HEK293T (cell line): ENCODE measurements at regions not wholly inside any gene's neighbourhood (a gene's known extent, or its start where the extent isn't known, plus 50 kb on each side); places are given as distances from the start of the nearest gene placed in this dataset.

Source experiments
- BHLHE40 ChIP-seq: fragments of 450-650 bp; IDR thresholded peaks from 2 replicates; pipeline ENCODE4 v1.6.1; 2016; ENCODE audit warnings: mild to moderate bottlenecking, moderate library complexity, borderline replicate concordance
- CTBP1 ChIP-seq: fragments of 450-650 bp; IDR thresholded peaks from 2 replicates; pipeline ENCODE4 v1.6.1; 2016; ENCODE audit warnings: borderline replicate concordance
- FOXA1 ChIP-seq: fragments of 450-650 bp; IDR thresholded peaks from 2 replicates; pipeline ENCODE4 v1.6.1; 2016; ENCODE audit warnings: mild to moderate bottlenecking
- FOXK2 ChIP-seq: fragments of 450-650 bp; IDR thresholded peaks from 2 replicates; pipeline ENCODE4 v1.6.1; 2016; ENCODE audit warnings: mild to moderate bottlenecking
- FOXM1 ChIP-seq: fragments of 450-650 bp; IDR thresholded peaks from 2 replicates; pipeline ENCODE4 v1.6.1; 2017; ENCODE audit warnings: mild to moderate bottlenecking, borderline replicate concordance
- L3MBTL2 ChIP-seq: fragments of 450-650 bp; conservative IDR thresholded peaks from 2 replicates; pipeline ENCODE4 v1.6.1; 2016; ENCODE audit warnings: mild to moderate bottlenecking
- NFRKB ChIP-seq: fragments of 450-650 bp; IDR thresholded peaks from 2 replicates; pipeline ENCODE4 v1.6.1; 2016; ENCODE audit warnings: mild to moderate bottlenecking, moderate library complexity
- SP1 ChIP-seq: fragments of 450-650 bp; IDR thresholded peaks from 2 replicates; pipeline ENCODE4 v1.6.1; 2017
- SUZ12 ChIP-seq: fragments of 450-650 bp; IDR thresholded peaks from 2 replicates; pipeline ENCODE4 v1.6.1; 2016; ENCODE audit warnings: mild to moderate bottlenecking
- TARDBP ChIP-seq: fragments of 450-650 bp; IDR thresholded peaks from 2 replicates; pipeline ENCODE4 v1.6.1; 2016
- ZNF384 ChIP-seq: fragments of 450-650 bp; IDR thresholded peaks from 2 replicates; pipeline ENCODE4 v1.6.1; 2016

- no peak for TF ChIP-seq ZNF384
- TF ChIP-seq FOXK2 = no peak
- TF ChIP-seq TARDBP = no peak
- no peak for TF ChIP-seq L3MBTL2
- no peak for TF ChIP-seq CTBP1
- TF ChIP-seq BHLHE40 = no peak
- TF ChIP-seq NFRKB = no peak
- TF ChIP-seq FOXM1 = no peak
- TF ChIP-seq SP1 = no peak
- TF ChIP-seq SUZ12 = no peak
- TF ChIP-seq FOXA1 = no peak
Measured at GRCh38 chr20:6515261-6515660, 252.2 kb upstream of the BMP2 start.
